B cell (primary cell): ENCODE measurements at regions not wholly inside any gene's neighbourhood (a gene's known extent, or its start where the extent isn't known, plus 50 kb on each side); places are given as distances from the start of the nearest gene placed in this dataset.

ENCODE experiments used
- ATAC-seq: fragments of 200-7000 bp; cut with Tn5 transposase; one replicate; pipeline ENCODE4 v1.10.0; 2021; ENCODE audit warnings: low read depth, mild to moderate bottlenecking, moderate number of reproducible peaks, moderate library complexity
- CTCF ChIA-PET: fragments of 350-600 bp; sonication (Branson Sonifier 250); formaldehyde crosslinking; loops from one replicate; lab custom pipeline; 2021; ENCODE audit warnings: antibody characterized with exemption, inconsistent platforms; lab: Charles Lee
- POLR2A ChIA-PET: fragments of 350-600 bp; sonication (Branson Sonifier 250); formaldehyde crosslinking; loops from one replicate; lab custom pipeline; 2021; ENCODE audit warnings: antibody characterized with exemption; lab: Charles Lee
- DNase-seq: peaks from one replicate; pipeline ENCODE4 v3.0.0; 2013
- H2AFZ ChIP-seq: 2 replicates; pipeline ENCODE4 v1.6.1; 2012; ENCODE audit warnings: mild to moderate bottlenecking, low read depth, low read length; ENCODE audit not compliant: insufficient read depth, poor library complexity, severe bottlenecking
- H3K27ac ChIP-seq, 2 donors: 1 replicate in 1 of 2; 2 replicates in 1 of 2; pipeline ENCODE4 v1.5.1; 2012 to 2013; ENCODE audit warnings: low read length in 2 of 2, mild to moderate bottlenecking in 2 of 2, moderate library complexity in 1 of 2
- H3K27me3 ChIP-seq, 4 experiments: fragments of 200-600 bp in 1 of 4; sonication (generic) in 1 of 4; replicated peaks in 1 of 4; 1 replicate in 2 of 4; 2 replicates in 2 of 4; pipeline versions ENCODE4 v1.6.1 to v1.7.0; 2013 to 2016; ENCODE audit warnings: low read length in 3 of 4, mild to moderate bottlenecking in 2 of 4, mixed read lengths in 1 of 4, moderate library complexity in 1 of 4; ENCODE audit not compliant: insufficient read depth in 4 of 4, control insufficient read depth in 3 of 4; ENCODE audit errors: control extremely low read depth in 1 of 4
- H3K36me3 ChIP-seq, 2 experiments: replicated peaks in 1 of 2; 1 replicate in 1 of 2; 2 replicates in 1 of 2; pipeline versions ENCODE4 v1.6.1 to v1.7.1; 2013; ENCODE audit warnings: low read length in 1 of 2; ENCODE audit not compliant: insufficient read depth in 2 of 2, control insufficient read depth in 1 of 2; ENCODE audit errors: control extremely low read depth in 1 of 2, extremely low read depth in 1 of 2
- H3K4me1 ChIP-seq, 2 donors: fragments of 200-600 bp in 1 of 2; sonication (generic) in 1 of 2; 1 replicate in 1 of 2; 2 replicates in 1 of 2; pipeline versions ENCODE4 v1.5.1 to v1.6.1; 2013 to 2017; ENCODE audit warnings: low read length in 2 of 2; ENCODE audit not compliant: control insufficient read depth in 2 of 2, insufficient read depth in 2 of 2
- H3K4me2 ChIP-seq: replicated peaks from 2 replicates; pipeline ENCODE3; 2012; ENCODE audit warnings: mild to moderate bottlenecking, low read depth, low read length; ENCODE audit not compliant: poor library complexity, severe bottlenecking
- H3K4me3 ChIP-seq, 5 experiments: fragments of 200-600 bp in 1 of 5; sonication (generic) in 1 of 5; 1 replicate in 3 of 5; 2 replicates in 2 of 5; pipeline versions ENCODE4 v1.5.1 to v1.7.0; 2011 to 2016; ENCODE audit warnings: low read length in 4 of 5, mild to moderate bottlenecking in 4 of 5, low read depth in 2 of 5, control low read depth in 1 of 5, moderate library complexity in 1 of 5; ENCODE audit not compliant: insufficient read depth in 1 of 5; ENCODE audit errors: control extremely low read depth in 1 of 5, extremely low read depth in 1 of 5
- H3K79me2 ChIP-seq: fragments of 200-600 bp; sonication (generic); one replicate; pipeline ENCODE4 v1.6.0; 2016; ENCODE audit warnings: low read length; ENCODE audit not compliant: control insufficient read depth, insufficient read depth
- H3K9ac ChIP-seq: fragments of 200-600 bp; sonication (generic); 2 replicates; pipeline ENCODE4 v1.6.1; 2017; ENCODE audit warnings: mild to moderate bottlenecking, low read length, moderate library complexity
- H3K9me3 ChIP-seq, 3 donors: one replicate each; pipeline versions ENCODE4 v1.6.1 to v1.7.1; 2013; ENCODE audit warnings: low read length in 2 of 3; ENCODE audit not compliant: control insufficient read depth in 2 of 3, insufficient read depth in 1 of 3; ENCODE audit errors: control extremely low read depth in 1 of 3
- H4K20me1 ChIP-seq: 2 replicates; pipeline ENCODE4 v1.6.0; 2012; ENCODE audit warnings: mild to moderate bottlenecking, low read length; ENCODE audit not compliant: insufficient read depth, control insufficient read depth, poor library complexity, severe bottlenecking
- H3K27ac Mint-ChIP-seq: one replicate; pipeline ENCODE4 v1.8.0; 2021; ENCODE audit warnings: mixed read lengths
- H3K27me3 Mint-ChIP-seq: one replicate; pipeline ENCODE4 v1.8.0; 2021; ENCODE audit warnings: mixed read lengths
- H3K4me1 Mint-ChIP-seq: one replicate; pipeline ENCODE4 v1.8.0; 2021; ENCODE audit warnings: mixed read lengths
- H3K4me3 Mint-ChIP-seq: one replicate; pipeline ENCODE4 v1.8.0; 2021; ENCODE audit warnings: mixed read lengths
- H3K9me3 Mint-ChIP-seq: one replicate; pipeline ENCODE4 v1.8.0; 2022; ENCODE audit warnings: mixed read lengths; ENCODE audit not compliant: insufficient read depth
- CTCF ChIP-seq: fragments of 200-600 bp; IDR thresholded peaks from one replicate; pipeline ENCODE4 v1.8.0; 2022; ENCODE audit warnings: antibody characterized with exemption, mild to moderate bottlenecking
- EZH2 ChIP-seq: IDR thresholded peaks from 2 replicates; pipeline ENCODE4 v1.6.1; 2012; ENCODE audit warnings: borderline replicate concordance, low read depth, mild to moderate bottlenecking, moderate library complexity, low read length; ENCODE audit not compliant: insufficient read depth, poor library complexity, severe bottlenecking
- WGBS: methylation state at CpG from one replicate; pipeline ENCODE4 v1.1.5; 2013; ENCODE audit warnings: missing lambda C conversion rate; ENCODE audit not compliant: insufficient coverage; 5-methylcytosine and 5-hydroxymethylcytosine counted together
- intact Hi-C: fragments of 100-400 bp; cut with micrococcal nuclease; formaldehyde crosslinking; loops from one replicate; pipeline ENCODE4 v1.10.0; 2022

- Histone ChIP-seq H3K4me1 (no peaks in the 10 kb centered on the region), H3K4me2 (no peak overlapping the region), H3K36me3 (no peaks in the 10 kb centered on the region), H3K27me3 (peaks cover 0 to 6% (median 0%) of the 10 kb centered on the region in 4 experiments), H3K79me2 (no peaks in the 10 kb centered on the region), H4K20me1 (no peaks in the 10 kb centered on the region), H3K4me3 (no peak overlapping the region), H3K9me3 (no peaks in the 10 kb centered on the region), H3K9ac (no peak overlapping the region), H3K27ac (no peak overlapping the region), H2AFZ (no peak overlapping the region)
- TF ChIP-seq EZH2 (no peak), CTCF (no peak)
- 100% methylated on average over 1 of the region's 1 CpG for WGBS
- DNase-seq (no peak), ATAC-seq (no peak)
- Mint-ChIP-seq H3K9me3 (no peaks in the 10 kb centered on the region), H3K4me3 (no peak overlapping the region), H3K27me3 (peaks cover 32% of the 10 kb centered on the region), H3K4me1 (no peaks in the 10 kb centered on the region), H3K27ac (no peak overlapping the region)
- ChIA-PET CTCF (interaction anchor here (0.6 kb wide), 1 partner anchor 80 kb away, joined by 3 read pairs; no protein-coding TSS in a partner anchor), POLR2A (no interaction called here)
- intact Hi-C loops: no loop called here
Observed at GRCh38 chr5:36441280-36441679, 139.6 kb upstream of the RANBP3L start.

GRCh38 chr5:36442352-36442751 is 140.7 kb upstream of the RANBP3L start:
- Histone ChIP-seq H3K27me3 (peaks cover 0 to 6% (median 0%) of the 10 kb centered on the region in 4 experiments), H3K36me3 (no peaks in the 10 kb centered on the region), H2AFZ (no peak overlapping the region), H3K4me2 (no peak overlapping the region), H3K9ac (no peak overlapping the region), H3K27ac (no peak overlapping the region), H3K4me3 (no peak overlapping the region), H3K4me1 (no peaks in the 10 kb centered on the region), H3K79me2 (no peaks in the 10 kb centered on the region), H4K20me1 (no peaks in the 10 kb centered on the region), H3K9me3 (no peaks in the 10 kb centered on the region)
- CTCF ChIA-PET: no interaction called here
- no peak for DNase-seq
- Mint-ChIP-seq H3K9me3 (no peaks in the 10 kb centered on the region), H3K27me3 (peaks cover 25% of the 10 kb centered on the region), H3K4me3 (no peak overlapping the region), H3K4me1 (no peaks in the 10 kb centered on the region), H3K27ac (no peak overlapping the region)
- intact Hi-C loops: no loop called here
- TF ChIP-seq CTCF (no peak), EZH2 (no peak)
- WGBS: 93% methylated on average over 5 of the region's 7 CpGs
- POLR2A ChIA-PET: no interaction called here
- ATAC-seq: no peak
